GM19240 (cell line): ENCODE measurements at regions not wholly inside any gene's neighbourhood (a gene's known extent, or its start where the extent isn't known, plus 50 kb on each side); places are given as distances from the start of the nearest gene placed in this dataset.

Experiments
- DNase-seq: peaks from one replicate; pipeline ENCODE4 v3.0.0; 2011; ENCODE audit warnings: low spot score; ENCODE audit not compliant: insufficient read length

DNA sequence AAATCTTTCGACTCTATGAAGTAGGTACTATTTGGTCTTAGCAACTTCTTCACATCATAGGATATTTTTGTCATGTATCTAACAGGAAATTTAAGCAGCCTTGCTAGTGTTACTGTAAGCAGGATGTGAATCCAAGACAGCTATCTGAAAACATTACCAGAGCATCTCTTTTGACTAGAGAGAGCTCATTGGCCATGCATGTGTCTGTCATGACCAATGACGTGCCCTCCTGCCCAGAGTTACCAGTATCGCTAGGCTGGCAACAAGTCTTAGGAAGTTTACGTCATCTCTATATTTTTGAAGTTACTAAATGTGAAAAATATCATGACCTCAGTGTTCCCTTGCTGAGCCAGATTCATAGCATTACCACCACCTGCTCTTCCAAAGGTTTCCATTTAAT, 130.9 kb upstream of the TP63 start:
- DNase-seq = no peak

DNA sequence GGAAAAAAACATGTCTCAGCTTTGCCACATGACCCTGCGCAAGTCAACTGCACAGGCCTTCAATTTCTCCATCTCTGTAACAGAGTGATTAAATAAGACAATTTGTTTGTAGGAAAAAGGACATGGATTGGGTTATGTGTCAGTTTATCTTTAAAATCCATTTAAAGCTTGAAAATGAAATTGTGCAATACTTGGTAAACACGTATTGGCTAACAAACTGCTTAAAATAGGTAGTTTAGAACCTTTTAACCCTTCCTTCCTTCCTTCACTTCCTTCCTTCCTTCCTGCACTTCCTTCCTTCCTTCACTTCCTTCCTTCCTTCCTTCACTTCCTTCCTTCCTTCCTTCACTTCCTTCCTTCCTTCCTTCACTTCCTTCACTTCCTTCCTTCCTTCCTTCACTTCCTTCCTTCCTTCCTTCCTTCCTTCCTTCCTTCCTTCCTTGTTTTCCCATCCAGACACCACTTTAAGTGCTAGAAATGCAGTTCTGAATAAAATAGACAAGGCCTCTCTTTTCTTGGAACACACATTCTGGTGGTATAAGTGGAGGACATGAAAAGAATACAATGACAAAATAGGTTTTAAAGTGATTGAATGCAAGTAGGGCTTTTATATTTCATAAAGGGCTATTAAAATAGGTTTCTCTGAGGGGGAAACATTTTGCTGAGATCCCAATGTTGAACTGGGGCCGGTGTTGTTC, 130.2 kb upstream of the TP63 start:
- DNase-seq = no peak

DNA sequence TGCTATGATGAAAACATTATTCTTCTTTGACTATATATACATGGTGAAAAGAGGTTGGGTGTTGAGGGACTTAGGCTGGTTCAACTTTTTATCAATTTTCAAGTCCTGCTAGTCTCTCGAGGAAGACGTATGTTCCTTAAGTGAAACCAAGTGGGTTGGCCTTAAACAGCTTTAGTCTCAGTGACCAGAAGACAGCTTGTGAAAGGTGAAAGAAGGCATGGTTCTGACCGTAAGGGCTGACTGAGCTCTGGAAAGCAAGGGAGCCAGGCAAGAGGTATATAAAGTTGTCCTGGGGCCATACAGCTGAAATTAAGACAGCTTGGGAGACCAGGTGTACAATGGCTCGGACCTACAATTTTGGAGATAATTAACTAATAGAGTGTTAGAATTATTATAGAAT, 128.9 kb upstream of the TP63 start:
- no peak for DNase-seq

DNA sequence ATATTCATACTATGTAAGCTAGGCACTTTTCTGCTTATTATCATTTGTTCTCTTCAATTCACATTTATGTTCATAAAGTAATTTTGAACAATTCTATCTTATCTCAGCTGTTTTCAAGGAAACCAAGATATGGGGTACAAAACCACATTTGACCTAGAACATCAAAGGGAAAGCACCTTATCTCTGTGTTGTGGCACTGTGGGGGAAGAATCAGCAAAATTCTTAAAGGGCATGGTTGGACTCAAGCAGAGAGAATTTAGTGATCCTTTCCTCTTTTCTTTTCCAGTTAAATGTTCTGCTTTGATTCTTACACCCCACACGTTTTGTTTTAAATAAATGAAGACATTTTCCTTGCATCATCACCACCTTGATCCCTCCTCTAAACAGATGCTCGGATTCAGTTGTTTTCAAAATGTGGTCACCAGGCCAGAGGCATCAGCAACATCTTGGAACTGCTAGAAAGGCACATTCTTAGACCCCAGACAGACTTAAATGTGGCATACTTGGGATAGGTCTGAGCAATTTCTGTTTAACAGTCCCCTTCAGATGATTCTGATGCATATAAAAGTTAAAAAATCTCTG, 128.4 kb upstream of the TP63 start:
- no peak for DNase-seq

DNA sequence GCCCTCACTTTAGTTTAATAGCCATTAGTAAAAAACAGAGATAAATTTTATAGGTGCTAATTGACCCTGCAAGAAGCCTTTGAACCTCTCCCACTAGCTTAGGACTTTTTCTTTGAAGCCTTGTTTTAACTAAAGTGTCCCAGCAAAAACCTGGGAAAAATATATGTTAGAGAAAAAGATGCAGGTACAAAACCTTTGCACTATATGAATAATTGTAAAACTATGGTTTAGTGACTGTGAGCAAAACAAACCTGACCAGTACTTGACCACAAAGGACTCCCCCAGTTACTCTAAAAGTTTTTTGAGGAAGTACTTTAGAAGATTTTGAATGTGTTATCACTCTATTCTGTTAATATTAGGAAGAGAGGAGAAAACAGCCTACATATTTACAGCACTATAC, 123.3 kb upstream of the TP63 start:
- no peak for DNase-seq

DNA sequence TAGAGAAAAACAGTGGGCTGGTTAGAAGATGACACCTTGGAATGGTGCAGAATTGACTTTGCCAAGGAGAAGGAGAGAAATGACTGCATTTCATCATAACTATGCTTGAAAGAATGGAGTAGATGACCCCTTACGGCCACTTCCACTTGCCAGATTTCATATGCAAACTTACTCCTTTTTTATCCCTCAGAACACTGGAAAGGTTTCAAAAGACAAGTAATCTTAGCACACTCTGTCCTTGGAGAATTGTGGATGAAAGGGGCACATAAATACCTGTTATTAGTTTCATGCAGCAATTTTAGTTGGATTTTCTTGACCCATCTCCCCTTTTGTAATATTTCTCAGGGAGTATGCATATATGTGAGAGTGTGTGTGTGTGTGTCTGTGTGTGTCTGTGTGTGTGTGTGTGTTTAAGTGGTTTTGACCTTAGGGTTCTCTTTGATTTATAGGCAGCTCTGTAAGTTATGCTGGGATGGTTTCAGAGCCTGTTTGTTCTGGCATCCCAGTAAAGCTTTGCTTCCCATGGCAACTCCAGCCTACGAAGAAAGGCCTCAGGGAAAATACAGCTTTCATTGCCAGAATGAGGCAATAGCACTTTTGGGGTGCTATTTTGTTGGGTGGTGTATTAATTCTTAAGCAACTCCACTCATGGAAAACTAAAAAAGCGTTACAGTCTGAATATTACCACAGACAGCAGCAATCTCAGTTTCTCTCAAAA, 122.2 kb upstream of the TP63 start:
- no peak for DNase-seq

DNA sequence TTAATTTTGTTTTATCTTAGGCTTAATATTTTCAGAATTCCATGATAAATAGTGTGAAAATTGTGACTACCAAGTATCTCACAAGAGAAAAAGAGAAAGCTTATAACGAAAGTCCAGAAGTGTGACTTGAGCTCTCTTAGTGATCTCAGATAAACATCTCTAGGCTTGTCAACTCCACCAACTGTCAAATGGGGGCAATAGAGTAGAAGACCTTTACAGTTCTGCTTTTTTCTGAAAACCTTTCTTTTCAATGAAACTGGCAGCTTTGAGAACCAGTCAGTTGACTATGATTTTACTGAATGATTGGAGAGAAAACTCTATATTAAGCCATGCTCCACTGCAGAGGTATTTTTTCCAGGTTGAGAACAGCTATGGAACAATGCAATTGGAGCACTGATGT, 119.2 kb upstream of the TP63 start:
- no peak for DNase-seq

DNA sequence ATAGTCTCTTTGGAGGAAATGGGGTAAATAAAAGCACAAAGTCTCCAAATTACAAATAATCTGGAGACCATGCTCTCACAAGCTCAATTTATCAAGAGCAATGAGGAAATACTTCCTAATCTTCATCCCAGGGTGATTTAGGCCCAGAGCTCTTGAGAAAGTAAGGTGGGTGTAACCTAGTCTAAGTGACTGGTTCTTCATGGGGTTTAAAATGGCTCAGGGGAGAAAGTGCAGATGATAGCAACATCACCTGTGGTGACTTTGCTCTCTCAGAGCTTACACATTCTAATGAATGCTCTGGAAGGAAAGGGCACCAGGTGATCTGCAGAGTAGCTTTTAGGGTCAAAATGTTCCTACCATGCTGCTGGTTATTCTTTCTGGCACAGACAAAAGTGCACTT, 118.4 kb upstream of the TP63 start:
- DNase-seq = no peak

DNA sequence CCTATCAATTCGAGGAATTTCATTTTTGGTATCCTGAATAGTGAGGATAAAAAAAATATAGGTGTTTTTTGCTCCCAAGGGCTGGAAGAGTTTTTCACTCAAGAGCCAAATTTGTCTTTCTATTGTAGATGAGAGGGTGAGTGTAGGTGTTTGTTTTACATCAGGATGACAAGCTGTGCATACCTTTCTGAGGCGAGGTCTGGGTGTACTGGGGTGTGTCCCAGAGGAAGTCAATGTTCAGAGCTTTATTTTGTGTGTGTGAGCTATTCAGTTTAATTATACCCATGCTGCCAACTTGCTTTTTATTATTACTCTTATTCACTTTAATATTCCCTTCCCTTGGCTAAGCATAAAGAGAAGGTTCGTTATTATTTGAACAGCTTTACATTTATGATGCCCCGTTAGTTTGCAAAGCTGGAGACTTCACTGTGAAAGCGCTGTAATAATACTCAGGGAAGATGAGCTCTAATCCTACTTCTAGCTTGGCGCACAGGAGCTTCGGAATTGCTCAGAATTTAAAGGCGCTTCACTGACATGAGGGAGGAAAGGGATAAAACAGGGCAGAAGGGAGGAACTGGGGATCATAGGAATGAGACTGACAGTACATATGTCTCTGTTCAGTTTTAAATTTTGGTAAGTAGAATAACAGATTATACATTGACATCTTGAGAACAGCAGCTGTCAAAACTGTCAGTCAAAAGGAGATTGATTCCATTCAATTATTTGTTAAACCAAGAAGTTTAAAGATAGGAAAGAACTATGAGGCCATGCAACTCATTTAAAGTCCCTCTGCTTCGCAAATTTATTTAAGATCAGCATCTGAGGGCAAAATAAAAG, 117.7 kb upstream of the TP63 start:
- no peak for DNase-seq

DNA sequence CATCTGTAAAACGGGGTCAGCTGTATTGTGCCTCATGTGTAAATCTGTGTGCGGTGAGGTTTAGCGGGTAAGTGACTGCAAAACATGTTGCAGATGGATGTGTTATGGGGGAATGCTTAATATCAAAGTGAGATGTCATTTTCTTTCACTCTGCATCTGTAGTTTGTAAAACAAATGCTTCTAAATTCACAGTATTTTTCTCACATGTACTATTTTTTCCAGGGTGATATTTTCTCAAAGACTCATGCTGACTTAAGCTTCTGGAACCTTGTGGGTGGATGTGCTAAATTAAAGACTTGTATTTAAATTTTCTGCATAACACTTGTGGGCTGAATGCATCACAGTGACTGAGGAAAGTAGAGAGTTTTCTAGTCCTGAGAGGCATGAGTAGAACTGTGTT, 115.2 kb upstream of the TP63 start:
- no peak for DNase-seq

DNA sequence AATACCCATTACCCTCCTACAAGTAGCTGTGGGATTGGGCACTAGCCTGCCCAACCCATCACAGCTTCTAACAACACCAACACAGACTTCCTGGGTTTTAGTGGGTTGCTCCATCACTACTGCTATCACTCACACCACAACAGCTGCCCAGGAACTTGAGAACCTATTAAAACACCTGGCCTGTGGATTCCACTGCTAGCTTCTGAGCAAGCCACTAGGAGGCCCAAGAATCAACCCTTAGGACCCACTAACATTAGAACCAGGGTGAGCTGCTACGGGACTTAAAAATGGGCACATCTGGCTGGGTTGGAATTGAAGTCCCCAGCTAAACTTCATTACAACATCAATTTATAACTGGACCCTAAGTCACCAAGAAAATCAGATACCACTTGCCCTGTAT, 113.2 kb upstream of the TP63 start:
- DNase-seq = no peak

DNA sequence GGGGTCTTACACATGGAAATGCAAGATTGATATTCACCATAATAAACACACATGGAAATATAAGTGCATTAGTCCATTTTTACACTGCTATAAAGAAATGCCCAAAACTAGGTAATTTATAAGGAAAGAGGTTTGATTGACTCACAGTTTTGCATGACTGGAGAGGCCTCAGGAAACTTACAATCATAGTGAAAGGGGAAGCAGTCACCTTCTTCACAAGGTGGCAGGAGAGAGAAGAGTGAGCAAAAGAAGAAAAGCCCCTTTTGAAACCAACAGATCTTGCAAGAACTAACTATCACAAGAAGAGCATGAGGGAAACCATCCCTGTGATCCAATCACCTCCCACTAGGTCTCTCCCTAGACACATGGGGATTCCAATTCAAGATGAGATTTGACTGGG, 111.7 kb upstream of the TP63 start:
- DNase-seq = no peak

DNA sequence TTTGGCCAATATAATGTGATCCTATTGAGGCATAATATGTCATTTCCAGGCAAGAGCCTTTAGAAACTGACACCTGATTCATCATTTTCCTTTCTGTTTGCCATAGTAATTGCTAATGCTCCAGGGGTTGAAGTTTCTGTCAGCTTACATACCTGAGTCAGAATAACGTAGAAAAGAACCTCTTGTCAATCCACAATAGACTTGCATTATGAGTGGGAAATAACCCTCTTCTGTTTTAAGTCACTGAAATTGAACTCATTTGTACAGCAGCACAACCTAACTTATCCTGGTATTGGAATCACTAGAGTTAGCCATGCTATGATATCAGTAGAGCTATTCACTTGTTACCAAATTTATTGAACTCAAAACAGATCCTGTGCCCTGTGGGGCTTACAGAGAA, 101.7 kb upstream of the TP63 start:
- DNase-seq = no peak

DNA sequence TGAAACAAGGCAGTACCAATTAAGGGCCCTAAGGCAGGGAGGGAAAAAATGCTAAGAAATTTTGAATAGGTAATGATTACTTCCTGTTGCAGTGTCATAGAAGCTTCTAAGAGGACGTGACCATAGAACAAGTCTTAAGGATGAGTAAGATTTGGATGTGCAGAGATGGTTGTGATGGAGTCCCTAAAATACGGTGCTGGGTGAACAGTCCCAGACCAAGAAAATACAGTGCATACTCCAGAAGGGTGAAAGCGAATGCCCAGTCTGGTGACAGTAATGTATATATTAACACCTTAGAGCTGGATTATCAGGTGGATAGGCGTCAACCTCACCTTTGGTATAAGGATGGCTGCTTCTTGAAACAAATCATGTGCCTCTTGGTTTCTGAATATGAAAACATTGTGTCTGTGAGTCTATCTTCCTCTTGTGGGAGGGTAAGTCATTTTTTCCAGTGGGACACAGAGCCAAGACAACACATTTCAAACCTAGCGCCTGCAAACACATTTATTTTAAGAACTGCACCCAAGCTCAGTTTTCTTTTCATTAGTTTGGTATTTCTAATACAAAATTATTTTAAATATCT, 101.2 kb upstream of the TP63 start:
- DNase-seq = no peak

DNA sequence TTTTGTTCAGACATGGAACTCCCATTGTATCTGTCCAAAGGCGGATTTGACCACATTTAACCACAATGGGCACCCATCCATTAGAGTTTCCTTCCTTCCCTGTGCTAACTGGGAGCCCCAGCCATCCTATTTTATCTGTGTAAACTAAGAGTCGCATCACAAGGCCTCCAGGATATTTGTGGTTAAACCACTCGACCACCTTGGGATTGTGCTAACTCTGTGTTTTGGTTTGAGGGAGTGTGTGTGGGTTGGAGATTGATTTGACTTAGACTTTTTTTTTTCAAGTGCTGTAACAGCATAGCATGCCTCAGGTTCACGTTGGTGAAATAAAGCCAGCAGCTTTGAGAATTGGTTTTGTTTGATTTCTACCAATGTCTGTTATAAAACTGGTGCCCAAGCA, 100.4 kb upstream of the TP63 start:
- DNase-seq = no peak

DNA sequence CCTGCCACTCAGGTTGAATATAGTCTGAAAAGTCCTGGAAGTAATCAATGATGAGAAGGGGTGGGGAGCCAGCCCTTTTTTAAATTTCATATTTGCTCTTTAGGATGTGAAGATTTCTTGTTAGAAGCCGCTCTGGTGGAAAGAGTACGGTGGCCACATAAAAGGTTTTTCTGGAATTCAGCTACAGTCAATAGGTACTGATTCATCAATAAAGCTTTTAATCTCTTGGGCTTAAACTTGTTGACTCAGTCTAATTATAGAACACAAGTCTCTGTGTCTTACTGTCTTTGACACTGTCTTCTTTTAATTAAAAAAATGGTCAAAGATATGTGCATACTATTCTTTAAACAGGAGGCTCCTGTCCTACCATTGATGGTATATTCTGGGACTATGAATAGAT, 99.9 kb upstream of the TP63 start:
- DNase-seq = no peak

DNA sequence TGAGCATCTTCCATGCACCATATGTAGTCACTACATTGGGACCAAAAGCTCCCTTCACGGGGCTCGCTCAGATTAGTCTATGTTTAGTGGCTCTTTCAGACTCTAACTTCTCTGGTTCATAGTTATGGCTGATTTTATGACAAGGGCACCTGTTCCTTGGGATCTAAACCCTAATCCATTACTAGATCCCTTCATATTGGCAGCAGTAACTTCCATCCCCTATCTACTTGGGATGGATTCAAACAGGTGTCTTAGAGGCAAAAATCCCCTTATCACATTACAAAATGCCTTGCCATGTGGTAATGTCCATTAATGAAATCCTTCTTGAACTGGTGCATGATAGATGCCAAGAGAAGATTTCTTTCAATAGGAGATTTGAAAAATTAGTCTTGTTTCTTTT, 96.7 kb upstream of the TP63 start:
- no peak for DNase-seq

DNA sequence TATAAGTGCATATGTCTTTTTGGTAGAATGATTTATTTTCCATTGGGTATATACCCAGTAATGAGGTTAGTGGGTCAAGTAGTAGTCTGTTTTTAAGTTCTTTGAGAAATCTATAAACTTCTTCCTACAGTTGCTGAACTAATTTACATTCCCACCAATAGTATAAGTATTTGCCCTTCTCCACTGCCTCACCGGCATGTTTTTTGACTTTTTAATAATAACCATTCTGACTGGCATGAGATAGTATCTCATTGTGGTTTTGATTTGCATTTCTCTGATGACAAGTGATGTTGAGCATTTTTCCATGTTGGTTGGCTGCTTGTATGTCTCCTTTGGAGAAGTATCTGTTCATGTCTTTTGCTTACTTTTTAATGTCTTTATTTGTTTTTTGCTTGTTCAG, 94.1 kb upstream of the TP63 start:
- no peak for DNase-seq

DNA sequence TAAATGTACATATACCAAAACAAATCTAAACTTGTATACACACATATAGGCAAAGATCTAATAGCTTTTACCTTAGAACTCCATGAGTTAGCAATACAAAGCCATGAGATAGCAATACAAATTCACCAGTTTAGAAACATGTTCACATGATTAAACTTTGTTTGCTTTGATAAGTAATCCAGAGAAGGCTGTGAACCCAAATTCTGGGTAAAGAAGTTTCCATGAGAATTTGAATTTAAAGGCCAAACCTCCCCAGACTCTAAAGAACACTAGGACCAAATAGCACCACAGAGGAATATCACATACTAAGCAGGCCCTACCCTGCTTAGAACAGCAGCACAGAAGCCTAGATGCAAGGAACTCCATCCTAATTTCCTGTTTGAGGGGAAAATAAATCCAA, 83.7 kb upstream of the TP63 start:
- DNase-seq = no peak

DNA sequence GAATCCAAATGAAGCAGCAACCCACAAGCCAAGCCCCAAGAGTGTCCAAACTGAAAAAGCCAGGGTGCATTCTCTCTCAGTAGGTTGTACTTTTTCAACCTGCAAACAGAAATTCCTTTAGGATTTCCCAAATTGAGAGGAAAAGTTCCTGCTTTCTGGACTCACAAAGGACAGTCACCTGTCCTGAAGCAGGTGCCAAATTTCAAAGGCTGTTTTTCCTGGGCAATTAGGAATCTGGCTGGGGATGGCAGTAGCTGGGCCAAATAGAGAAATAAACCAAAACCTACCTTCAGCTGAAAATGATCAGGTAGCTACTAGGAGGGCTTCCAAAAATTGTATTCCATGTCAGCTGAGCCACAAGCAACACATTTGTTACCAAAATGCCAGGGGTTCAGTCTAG, 83.1 kb upstream of the TP63 start:
- no peak for DNase-seq

DNA sequence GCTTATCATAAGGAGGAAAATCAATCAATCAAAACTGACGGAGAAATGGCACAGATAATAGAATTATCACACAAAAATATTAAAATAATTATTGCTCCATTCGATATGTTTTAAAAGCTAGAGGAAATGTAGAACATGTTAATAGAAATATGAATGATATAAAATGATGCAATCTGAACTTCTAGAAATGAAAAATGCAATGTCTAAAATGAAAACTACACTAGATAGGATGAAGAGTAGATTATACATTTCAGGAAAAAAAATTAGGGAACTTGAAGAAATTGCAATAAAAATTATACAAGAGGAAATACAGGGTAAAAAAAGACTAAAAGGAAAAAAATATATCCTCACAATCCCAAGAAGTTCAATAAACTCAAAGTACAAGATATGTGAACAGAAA, 80.2 kb upstream of the TP63 start:
- DNase-seq = no peak
